DOHH2 (cell line): ENCODE measurements at regions not wholly inside any gene's neighbourhood (a gene's known extent, or its start where the extent isn't known, plus 50 kb on each side); places are given as distances from the start of the nearest gene placed in this dataset.

Source experiments
- H3F3A ChIP-seq: fragments of 200-600 bp; sonication (generic), shearing (Covaris generic); 2 replicates; pipeline ENCODE4 v1.6.0; 2016; ENCODE audit warnings: antibody characterized with exemption, mild to moderate bottlenecking; ENCODE audit not compliant: control insufficient read depth, insufficient read depth
- H3K27ac ChIP-seq: fragments of 200-600 bp; sonication (generic); 2 replicates; pipeline ENCODE4 v1.5.1; 2014; ENCODE audit warnings: low read depth, mild to moderate bottlenecking, low read length, moderate library complexity
- H3K27me3 ChIP-seq: fragments of 200-600 bp; sonication (generic); 2 replicates; pipeline ENCODE4 v1.6.1; 2014; ENCODE audit warnings: mild to moderate bottlenecking, low read length, mixed read lengths; ENCODE audit not compliant: control insufficient read depth
- H3K36me3 ChIP-seq: fragments of 200-600 bp; sonication (generic); 2 replicates; pipeline ENCODE4 v1.6.1; 2014; ENCODE audit warnings: mild to moderate bottlenecking, low read length, moderate library complexity, mixed read lengths; ENCODE audit not compliant: control insufficient read depth
- H3K4me1 ChIP-seq: fragments of 200-600 bp; sonication (generic); 2 replicates; pipeline ENCODE4 v1.6.1; 2014; ENCODE audit warnings: mild to moderate bottlenecking, low read length, mixed read lengths; ENCODE audit not compliant: control insufficient read depth
- H3K4me2 ChIP-seq: fragments of 200-600 bp; sonication (generic); 2 replicates; pipeline ENCODE4 v1.6.0; 2014; ENCODE audit warnings: mild to moderate bottlenecking, low read length, moderate library complexity
- H3K4me3 ChIP-seq: fragments of 200-600 bp; sonication (generic); 2 replicates; pipeline ENCODE4 v1.5.1; 2014; ENCODE audit warnings: mild to moderate bottlenecking, low read length, mixed read lengths
- H3K79me2 ChIP-seq: fragments of 200-600 bp; sonication (generic); 2 replicates; pipeline ENCODE4 v1.6.1; 2014; ENCODE audit warnings: mild to moderate bottlenecking, low read length, mixed read lengths; ENCODE audit not compliant: control insufficient read depth
- H3K9me2 ChIP-seq: fragments of 200-600 bp; sonication (generic); replicated peaks from 2 replicates; pipeline ENCODE4 v1.6.1; 2014; ENCODE audit warnings: mild to moderate bottlenecking, low read length, mixed read lengths; ENCODE audit not compliant: control insufficient read depth
- H3K9me3 ChIP-seq: fragments of 200-600 bp; sonication (generic); 2 replicates; pipeline ENCODE4 v1.6.1; 2014; ENCODE audit warnings: antibody characterized with exemption, low read length, mixed read lengths; ENCODE audit not compliant: control insufficient read depth, insufficient read depth
- H4K20me1 ChIP-seq: fragments of 200-600 bp; sonication (generic); 2 replicates; pipeline ENCODE4 v1.6.0; 2014; ENCODE audit warnings: low read depth, mild to moderate bottlenecking, antibody characterized with exemption, low read length, moderate library complexity; ENCODE audit not compliant: control insufficient read depth, insufficient read depth
- CTCF ChIP-seq: fragments of 200-600 bp; sonication (generic); IDR thresholded peaks from one replicate; pipeline ENCODE4 v1.5.1; 2014; ENCODE audit warnings: antibody characterized with exemption, mild to moderate bottlenecking, low read depth, low read length; ENCODE audit not compliant: poor library complexity, severe bottlenecking
- EZH2phosphoT487 ChIP-seq: fragments of 200-600 bp; sonication (generic); IDR thresholded peaks from 2 replicates; pipeline ENCODE4 v1.6.1; 2017; ENCODE audit warnings: borderline replicate concordance, mild to moderate bottlenecking, antibody characterized with exemption, low read length, moderate library complexity, mixed read lengths

GRCh38 chr14:38517426-38517825 is 261.5 kb upstream of the CLEC14A start:
- no peak for TF ChIP-seq CTCF
- no peak overlapping the region for H3K4me2 ChIP-seq
- H3K36me3 ChIP-seq, result no peaks in the 10 kb centered on the region
- H3K27me3 ChIP-seq, result no peaks in the 10 kb centered on the region
- H3K9me3 ChIP-seq, result no peaks in the 10 kb centered on the region
- H3K9me2 ChIP-seq, result no peaks in the 10 kb centered on the region
- no peaks in the 10 kb centered on the region for H3K79me2 ChIP-seq
- H4K20me1 ChIP-seq, result no peaks in the 10 kb centered on the region
- H3K4me3 ChIP-seq, result no peak overlapping the region
- H3K27ac ChIP-seq, result no peak overlapping the region
- H3K4me1 ChIP-seq, result no peaks in the 10 kb centered on the region
- H3F3A ChIP-seq, result no peaks in the 10 kb centered on the region

- Histone ChIP-seq H3K27ac (no peak overlapping the region), H3K4me3 (no peak overlapping the region), H3F3A (no peaks in the 10 kb centered on the region), H3K9me3 (no peaks in the 10 kb centered on the region), H3K4me2 (no peak overlapping the region), H3K36me3 (no peaks in the 10 kb centered on the region), H3K79me2 (no peaks in the 10 kb centered on the region), H3K4me1 (no peaks in the 10 kb centered on the region), H3K27me3 (no peaks in the 10 kb centered on the region), H3K9me2 (no peaks in the 10 kb centered on the region), H4K20me1 (no peaks in the 10 kb centered on the region)
- TF ChIP-seq EZH2phosphoT487, result no peak
- no peak for TF ChIP-seq CTCF
These were observed 256.3 kb upstream of the CLEC14A start for GRCh38 chr14:38512236-38512635.

- Histone ChIP-seq H3K79me2 (no peaks in the 10 kb centered on the region), H3F3A (no peaks in the 10 kb centered on the region), H3K9me3 (no peaks in the 10 kb centered on the region), H3K27ac (no peak overlapping the region), H3K4me2 (no peak overlapping the region), H3K4me1 (no peaks in the 10 kb centered on the region), H4K20me1 (no peaks in the 10 kb centered on the region), H3K9me2 (no peaks in the 10 kb centered on the region), H3K36me3 (no peaks in the 10 kb centered on the region), H3K27me3 (no peaks in the 10 kb centered on the region), H3K4me3 (no peak overlapping the region)
- TF ChIP-seq CTCF (no peak), EZH2phosphoT487 (no peak)
These were observed 251.4 kb upstream of the CLEC14A start for GRCh38 chr14:38507299-38507698.

GRCh38 chr14:38505973-38506249 is 250.0 kb upstream of the CLEC14A start:
- Histone ChIP-seq H3K9me2 (no peaks in the 10 kb centered on the region), H3K27ac (no peak overlapping the region), H3K4me1 (no peaks in the 10 kb centered on the region), H3F3A (no peaks in the 10 kb centered on the region), H3K27me3 (no peaks in the 10 kb centered on the region), H3K9me3 (no peaks in the 10 kb centered on the region), H3K4me3 (no peak overlapping the region), H3K4me2 (no peak overlapping the region), H3K36me3 (no peaks in the 10 kb centered on the region), H4K20me1 (no peaks in the 10 kb centered on the region), H3K79me2 (no peaks in the 10 kb centered on the region)
- no peak for TF ChIP-seq EZH2phosphoT487
- no peak for TF ChIP-seq CTCF
